Adrenal gland (tissue), 5 donors: ENCODE measurements at regions not wholly inside any gene's neighbourhood (a gene's known extent, or its start where the extent isn't known, plus 50 kb on each side); places are given as distances from the start of the nearest gene placed in this dataset.

Experiments
- CTCF ChIP-seq, 6 experiments: fragments of 450-650 bp in 4 of 6; fragments of 200-600 bp in 2 of 6; sonication (generic) in 1 of 6; IDR thresholded peaks; 1 replicate in 5 of 6; 2 replicates in 1 of 6; pipeline versions ENCODE4 v1.5.1 to v1.8.0; 2016 to 2021; ENCODE audit warnings: antibody characterized with exemption in 6 of 6, mild to moderate bottlenecking in 2 of 6, moderate library complexity in 1 of 6
- POLR2A ChIP-seq, 2 donors: fragments of 450-650 bp; IDR thresholded peaks; one replicate each; pipeline ENCODE4 v1.6.1; 2017; ENCODE audit warnings: antibody characterized with exemption in 2 of 2, mild to moderate bottlenecking in 2 of 2, moderate library complexity in 1 of 2
- donor health status: DM: no; HTN: no; CAD: no.

GRCh38 chr2:84283506-84283905 lies 175.6 kb downstream of the SUCLG1 start:
- TF ChIP-seq CTCF (IDR thresholded peaks at IDR 0.05) (no peak), POLR2A (IDR thresholded peaks at IDR 0.05) (no peak)
